HEK293T (cell line): ENCODE measurements at regions not wholly inside any gene's neighbourhood (a gene's known extent, or its start where the extent isn't known, plus 50 kb on each side); places are given as distances from the start of the nearest gene placed in this dataset.

ENCODE experiments used
- CTCF ChIA-PET: fragments of 350-600 bp; formaldehyde crosslinking; extraction: SDS; loops from one replicate; lab custom pipeline; 2021; ENCODE audit warnings: antibody characterized with exemption, inconsistent platforms; lab: Yijun Ruan, JAX
- POLR2A ChIA-PET: fragments of 350-600 bp; formaldehyde crosslinking; extraction: SDS; loops from one replicate; lab custom pipeline; 2020; ENCODE audit warnings: antibody characterized with exemption, inconsistent platforms; lab: Yijun Ruan, JAX
- DNase-seq: peaks from one replicate; pipeline ENCODE4 v3.0.0; 2012; ENCODE audit warnings: mixed read lengths; ENCODE audit errors: extremely low spot score
- ARNT ChIP-seq: fragments of 450-650 bp; IDR thresholded peaks from 2 replicates; pipeline ENCODE4 v1.6.1; 2017; ENCODE audit warnings: mild to moderate bottlenecking
- BHLHE40 ChIP-seq: fragments of 450-650 bp; IDR thresholded peaks from 2 replicates; pipeline ENCODE4 v1.6.1; 2016; ENCODE audit warnings: mild to moderate bottlenecking, moderate library complexity, borderline replicate concordance
- CTBP1 ChIP-seq: fragments of 450-650 bp; IDR thresholded peaks from 2 replicates; pipeline ENCODE4 v1.6.1; 2016; ENCODE audit warnings: borderline replicate concordance
- ELF4 ChIP-seq: fragments of 450-650 bp; IDR thresholded peaks from 2 replicates; pipeline ENCODE4 v1.6.1; 2017; ENCODE audit warnings: antibody characterized with exemption
- FOXA1 ChIP-seq: fragments of 450-650 bp; IDR thresholded peaks from 2 replicates; pipeline ENCODE4 v1.6.1; 2016; ENCODE audit warnings: mild to moderate bottlenecking
- FOXK2 ChIP-seq: fragments of 450-650 bp; IDR thresholded peaks from 2 replicates; pipeline ENCODE4 v1.6.1; 2016; ENCODE audit warnings: mild to moderate bottlenecking
- FOXM1 ChIP-seq: fragments of 450-650 bp; IDR thresholded peaks from 2 replicates; pipeline ENCODE4 v1.6.1; 2017; ENCODE audit warnings: mild to moderate bottlenecking, borderline replicate concordance
- HDGF ChIP-seq: fragments of 450-650 bp; IDR thresholded peaks from 2 replicates; pipeline ENCODE4 v1.6.1; 2017; ENCODE audit warnings: antibody characterized with exemption, borderline replicate concordance
- L3MBTL2 ChIP-seq: fragments of 450-650 bp; conservative IDR thresholded peaks from 2 replicates; pipeline ENCODE4 v1.6.1; 2016; ENCODE audit warnings: mild to moderate bottlenecking
- LEF1 ChIP-seq: fragments of 450-650 bp; IDR thresholded peaks from 2 replicates; pipeline ENCODE4 v1.6.1; 2017; ENCODE audit warnings: mild to moderate bottlenecking, borderline replicate concordance
- NFRKB ChIP-seq: fragments of 450-650 bp; IDR thresholded peaks from 2 replicates; pipeline ENCODE4 v1.6.1; 2016; ENCODE audit warnings: mild to moderate bottlenecking, moderate library complexity
- SP1 ChIP-seq: fragments of 450-650 bp; IDR thresholded peaks from 2 replicates; pipeline ENCODE4 v1.6.1; 2017
- SUZ12 ChIP-seq: fragments of 450-650 bp; IDR thresholded peaks from 2 replicates; pipeline ENCODE4 v1.6.1; 2016; ENCODE audit warnings: mild to moderate bottlenecking
- TARDBP ChIP-seq: fragments of 450-650 bp; IDR thresholded peaks from 2 replicates; pipeline ENCODE4 v1.6.1; 2016
- ZNF384 ChIP-seq: fragments of 450-650 bp; IDR thresholded peaks from 2 replicates; pipeline ENCODE4 v1.6.1; 2016
- TF ChIP-seq, protein P1 (sequence below): fragments of 450-650 bp; IDR thresholded peaks from 2 replicates; pipeline ENCODE4 v1.6.1; 2016

DNA sequence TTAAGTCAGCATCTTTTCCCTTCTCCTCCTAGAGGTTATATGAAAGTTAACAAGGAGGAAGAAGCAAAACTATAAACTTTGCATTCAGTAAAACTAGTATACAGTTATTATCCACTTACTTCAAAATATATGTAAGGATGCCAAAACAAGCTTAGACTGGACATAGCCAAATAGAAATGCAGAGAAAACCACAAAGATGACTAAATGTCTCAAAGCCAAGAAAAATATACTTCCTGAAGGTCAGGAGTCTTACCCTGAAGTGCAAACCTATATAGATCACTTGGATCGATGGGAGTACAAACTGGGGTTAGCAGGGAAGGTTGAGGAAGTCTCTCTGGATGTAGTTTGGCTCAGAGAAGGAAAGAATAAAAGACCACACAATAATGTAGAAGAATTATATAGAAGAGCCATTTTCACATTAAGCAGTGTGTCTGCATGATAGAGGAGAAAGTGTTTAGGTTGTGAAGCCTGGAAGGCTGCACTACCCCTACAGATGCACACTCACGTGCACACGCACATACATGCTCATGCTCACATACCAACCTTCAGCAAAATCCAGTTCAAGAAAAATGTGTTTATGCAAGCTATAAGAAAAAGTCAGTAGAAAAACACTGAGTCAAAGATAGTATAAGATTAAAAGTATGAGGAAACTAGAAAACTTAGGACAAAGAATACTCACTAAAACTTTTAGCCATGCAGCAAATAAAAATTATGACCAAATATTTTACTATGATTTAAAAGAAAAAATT is 112.1 kb upstream of the RXFP2 start:
- no peak for DNase-seq
- POLR2A ChIA-PET: no interaction called here
- TF ChIP-seq FOXA1: no peak
- TF ChIP-seq NFRKB: no peak
- no peak for TF ChIP-seq TARDBP
- TF ChIP-seq SUZ12: no peak
- TF ChIP-seq FOXM1: no peak
- no peak for TF ChIP-seq HDGF
- TF ChIP-seq BHLHE40: no peak
- TF ChIP-seq ELF4: no peak
- no peak for TF ChIP-seq L3MBTL2
- no peak for TF ChIP-seq CTBP1
- TF ChIP-seq FOXK2: no peak
- no peak for TF ChIP-seq SP1
- TF ChIP-seq ARNT: no peak
- no peak for TF ChIP-seq LEF1
- no peak for TF ChIP-seq ZNF384
- TF ChIP-seq, protein P1, sequence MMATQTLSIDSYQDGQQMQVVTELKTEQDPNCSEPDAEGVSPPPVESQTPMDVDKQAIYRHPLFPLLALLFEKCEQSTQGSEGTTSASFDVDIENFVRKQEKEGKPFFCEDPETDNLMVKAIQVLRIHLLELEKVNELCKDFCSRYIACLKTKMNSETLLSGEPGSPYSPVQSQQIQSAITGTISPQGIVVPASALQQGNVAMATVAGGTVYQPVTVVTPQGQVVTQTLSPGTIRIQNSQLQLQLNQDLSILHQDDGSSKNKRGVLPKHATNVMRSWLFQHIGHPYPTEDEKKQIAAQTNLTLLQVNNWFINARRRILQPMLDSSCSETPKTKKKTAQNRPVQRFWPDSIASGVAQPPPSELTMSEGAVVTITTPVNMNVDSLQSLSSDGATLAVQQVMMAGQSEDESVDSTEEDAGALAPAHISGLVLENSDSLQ: no peak
- CTCF ChIA-PET: no interaction called here

DNA sequence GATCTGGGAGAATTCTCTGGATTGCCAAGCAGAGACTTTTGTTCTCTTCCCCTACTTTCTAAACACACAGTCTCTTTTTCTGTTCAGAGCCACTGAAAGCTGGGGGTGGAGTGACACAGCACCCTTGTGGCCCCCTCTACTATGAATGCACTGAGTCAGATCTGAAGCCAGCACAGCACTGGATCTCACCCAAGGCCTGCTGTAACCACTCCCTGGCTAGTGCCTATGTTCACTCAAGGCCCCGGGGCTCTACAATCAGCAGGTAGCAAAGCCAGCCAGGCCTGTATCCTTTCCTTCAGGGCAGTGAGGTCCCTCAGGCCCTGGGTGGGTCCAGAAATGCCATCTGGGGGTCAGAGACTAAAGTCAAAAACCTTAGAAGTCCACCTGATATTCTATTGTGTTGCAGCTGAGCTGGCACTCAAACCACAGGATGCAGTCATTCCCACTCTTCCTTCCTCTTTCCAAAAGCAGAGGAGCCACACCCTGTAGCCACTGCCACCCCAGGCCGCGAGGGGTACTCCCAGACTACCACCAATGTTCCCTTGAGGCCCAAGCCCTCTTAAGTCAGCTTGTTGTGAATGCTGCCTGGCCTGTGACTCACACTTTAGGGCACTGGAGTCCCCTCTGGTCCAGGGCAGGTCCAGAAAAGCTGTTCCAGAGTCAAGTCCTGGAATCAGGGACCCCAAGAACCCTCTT is 110.1 kb upstream of the RXFP2 start:
- TF ChIP-seq L3MBTL2: no peak
- no peak for TF ChIP-seq ARNT
- POLR2A ChIA-PET: no interaction called here
- CTCF ChIA-PET: no interaction called here
- no peak for DNase-seq

DNA sequence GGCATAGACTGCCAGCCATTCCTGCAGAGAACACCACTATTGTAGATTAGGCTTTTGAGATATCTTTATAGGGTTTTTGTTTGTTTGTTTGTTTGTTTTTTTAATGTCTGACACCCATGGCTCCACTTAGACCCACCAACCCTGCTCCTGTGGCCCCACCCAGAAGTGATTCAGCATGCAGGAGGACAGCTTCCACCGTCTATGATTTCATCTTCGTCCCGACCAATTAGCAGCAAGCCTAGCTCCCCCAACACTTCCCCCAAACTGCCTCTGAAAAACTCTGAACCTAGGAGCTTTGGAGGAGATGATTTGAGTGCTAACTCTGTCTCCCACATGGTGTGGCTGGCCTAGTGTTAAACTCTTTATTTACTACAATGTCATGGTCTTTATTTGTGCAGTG is 108.3 kb upstream of the RXFP2 start:
- no peak for DNase-seq
- TF ChIP-seq, protein P1: no peak
- TF ChIP-seq FOXM1 (no peak), SP1 (no peak), ELF4 (no peak), ZNF384 (no peak), LEF1 (no peak), HDGF (no peak), TARDBP (no peak), NFRKB (no peak), BHLHE40 (no peak), FOXA1 (no peak), SUZ12 (no peak)
- ChIA-PET CTCF (no interaction called here), POLR2A (no interaction called here)

DNA sequence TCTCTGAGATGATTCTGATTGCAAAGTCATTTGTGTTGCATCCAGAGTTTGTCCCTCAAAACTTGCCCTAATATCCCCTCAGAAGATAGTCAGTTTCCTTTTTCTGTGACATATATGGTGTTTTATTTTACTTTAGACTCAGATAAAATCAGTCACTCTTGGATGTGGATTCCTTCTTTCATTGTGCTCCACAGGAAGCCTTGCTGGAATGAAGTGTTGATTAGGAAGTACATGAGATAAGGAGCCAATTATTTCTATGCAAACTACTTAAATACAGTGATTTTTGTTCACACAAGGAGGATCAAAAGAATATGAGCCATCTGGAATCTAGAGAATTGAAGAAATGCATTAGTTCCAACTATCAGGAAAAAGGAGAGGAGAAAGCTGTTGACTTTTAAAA is 107.6 kb upstream of the RXFP2 start:
- TF ChIP-seq ELF4 (no peak), ARNT (no peak), L3MBTL2 (no peak)
- no peak for DNase-seq
- POLR2A ChIA-PET: no interaction called here
- CTCF ChIA-PET: no interaction called here

DNA sequence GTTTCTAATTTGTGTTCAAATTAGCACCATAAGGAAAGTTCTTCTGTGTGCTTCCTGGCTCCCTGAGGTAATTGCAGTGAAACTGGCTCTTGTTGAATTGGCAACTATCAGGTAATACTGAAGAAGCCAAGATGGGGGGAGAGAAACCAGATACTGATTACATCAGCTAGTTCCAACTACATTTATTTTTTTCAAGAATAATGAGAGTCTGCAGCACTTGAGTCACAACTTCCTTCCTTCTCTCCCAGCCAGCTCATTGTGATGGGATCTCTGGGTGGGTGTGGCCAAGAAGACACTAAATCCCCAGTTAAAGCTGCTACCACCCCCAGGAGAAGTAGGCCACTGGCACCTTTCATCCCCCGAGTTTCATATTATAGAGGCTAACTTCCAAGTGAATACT is 100.7 kb upstream of the RXFP2 start:
- DNase-seq: no peak
- TF ChIP-seq SP1 (no peak), NFRKB (no peak), FOXK2 (no peak), ELF4 (no peak), LEF1 (no peak), FOXM1 (no peak), ARNT (no peak), L3MBTL2 (no peak), HDGF (no peak), FOXA1 (no peak), TARDBP (no peak), ZNF384 (no peak), BHLHE40 (no peak), SUZ12 (no peak), CTBP1 (no peak)
- TF ChIP-seq, protein P1: no peak
- ChIA-PET CTCF (no interaction called here), POLR2A (no interaction called here)

DNA sequence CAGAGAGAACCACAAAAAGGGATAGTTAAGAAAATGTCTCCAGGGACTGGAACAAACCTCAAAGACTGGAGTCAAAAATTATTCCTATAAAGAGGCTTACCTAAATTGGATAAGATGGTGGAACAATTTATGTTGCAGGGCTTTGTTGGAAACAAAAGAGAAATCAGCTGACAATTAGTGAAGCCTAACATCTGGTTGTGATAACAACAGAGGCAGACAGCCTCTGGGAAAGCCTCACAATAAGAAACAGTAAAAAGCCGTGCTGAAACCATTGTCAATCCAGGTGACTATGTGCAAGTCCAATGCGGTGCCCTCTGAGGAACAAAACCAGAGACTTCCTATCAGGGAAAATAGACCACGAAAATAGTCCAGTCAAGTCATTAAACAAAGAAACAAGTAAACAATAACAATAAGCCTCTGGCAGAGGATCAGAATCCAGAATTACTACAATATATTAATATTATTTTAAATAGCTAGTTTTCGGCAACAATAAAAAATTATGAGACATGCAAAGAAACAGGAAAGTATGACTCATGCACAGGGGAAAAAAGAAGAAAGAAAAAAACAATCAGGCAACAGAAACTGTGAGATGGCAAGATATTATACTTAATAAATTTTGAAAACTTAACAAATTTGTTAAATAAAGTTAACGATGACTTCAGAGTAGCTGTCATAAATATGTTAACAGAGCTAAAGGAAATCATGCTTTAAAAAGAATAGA is 99.7 kb upstream of the RXFP2 start:
- TF ChIP-seq, protein P1: no peak
- TF ChIP-seq L3MBTL2 (no peak), LEF1 (no peak), ELF4 (no peak), FOXA1 (no peak), SUZ12 (no peak), ZNF384 (no peak), FOXM1 (no peak), ARNT (no peak), SP1 (no peak), FOXK2 (no peak), TARDBP (no peak), HDGF (no peak), CTBP1 (no peak), BHLHE40 (no peak), NFRKB (no peak)
- ChIA-PET CTCF (no interaction called here), POLR2A (no interaction called here)
- no peak for DNase-seq
